OCI-LY1 (cell line): ENCODE measurements at regions not wholly inside any gene's neighbourhood (a gene's known extent, or its start where the extent isn't known, plus 50 kb on each side); places are given as distances from the start of the nearest gene placed in this dataset.

Experiments used
- H2AFZ ChIP-seq: fragments of 200-600 bp; sonication (generic), shearing (Covaris generic); 2 replicates; pipeline ENCODE4 v1.6.0; 2014; ENCODE audit warnings: antibody characterized with exemption, mild to moderate bottlenecking, low read length
- H3F3A ChIP-seq: fragments of 200-600 bp; sonication (generic), shearing (Covaris generic); 2 replicates; pipeline ENCODE4 v1.6.0; 2014; ENCODE audit warnings: mild to moderate bottlenecking, antibody characterized with exemption, low read length, moderate library complexity; ENCODE audit not compliant: insufficient read depth
- H3K27ac ChIP-seq: fragments of 200-600 bp; sonication (generic); 2 replicates; pipeline ENCODE4 v1.5.1; 2014; ENCODE audit warnings: low read length, mixed run types, mild to moderate bottlenecking, low read depth; ENCODE audit not compliant: poor library complexity, severe bottlenecking
- H3K27me3 ChIP-seq: fragments of 200-600 bp; sonication (generic); 2 replicates; pipeline ENCODE4 v1.6.0; 2014; ENCODE audit warnings: antibody characterized with exemption, mild to moderate bottlenecking, low read length, moderate library complexity; ENCODE audit not compliant: insufficient read depth
- H3K36me3 ChIP-seq: fragments of 200-600 bp; sonication (generic); 2 replicates; pipeline ENCODE4 v1.6.1; 2014; ENCODE audit warnings: mild to moderate bottlenecking, antibody characterized with exemption, low read length, moderate library complexity, mixed read lengths; ENCODE audit not compliant: insufficient read depth
- H3K4me1 ChIP-seq: fragments of 200-600 bp; sonication (generic); 2 replicates; pipeline ENCODE4 v1.5.1; 2014; ENCODE audit warnings: mild to moderate bottlenecking, low read length, moderate library complexity; ENCODE audit not compliant: insufficient read depth, severe bottlenecking
- H3K4me2 ChIP-seq: fragments of 200-600 bp; sonication (generic), shearing (Covaris generic); 2 replicates; pipeline ENCODE4 v1.6.1; 2014; ENCODE audit warnings: low read length
- H3K4me3 ChIP-seq: fragments of 200-600 bp; sonication (generic); 2 replicates; pipeline ENCODE4 v1.5.1; 2014; ENCODE audit warnings: low read length, low read depth, mild to moderate bottlenecking, mixed read lengths; ENCODE audit not compliant: poor library complexity, severe bottlenecking
- H3K79me2 ChIP-seq: fragments of 200-600 bp; shearing (Covaris generic); 2 replicates; pipeline ENCODE4 v1.6.1; 2016; ENCODE audit warnings: mixed run types, low read length, mixed read lengths; ENCODE audit not compliant: insufficient read depth
- H3K9ac ChIP-seq: fragments of 200-600 bp; sonication (generic), shearing (Covaris generic); 2 replicates; pipeline ENCODE4 v1.6.1; 2014; ENCODE audit warnings: mild to moderate bottlenecking, low read length, mixed read lengths
- H3K9me2 ChIP-seq: fragments of 200-600 bp; sonication (generic), shearing (Covaris generic); 2 replicates; pipeline ENCODE4 v1.6.1; 2014; ENCODE audit warnings: low read depth, mild to moderate bottlenecking, low read length, mixed read lengths
- H3K9me3 ChIP-seq: fragments of 200-600 bp; shearing (Covaris generic); 2 replicates; pipeline ENCODE4 v1.6.1; 2014; ENCODE audit warnings: low read length, mixed read lengths
- H4K20me1 ChIP-seq: fragments of 200-600 bp; sonication (generic), shearing (Covaris generic); 2 replicates; pipeline ENCODE4 v1.6.0; 2016; ENCODE audit warnings: mild to moderate bottlenecking, low read length; ENCODE audit not compliant: insufficient read depth
- EZH2 ChIP-seq: fragments of 200-600 bp; sonication (generic), shearing (Covaris generic); IDR thresholded peaks from 2 replicates; pipeline ENCODE4 v1.8.0; 2017; ENCODE audit warnings: borderline replicate concordance, mixed run types, mild to moderate bottlenecking, antibody characterized with exemption, low read length, moderate library complexity, mixed read lengths
- TF ChIP-seq, protein P1 (sequence below): fragments of 200-600 bp; sonication (generic), shearing (Covaris generic); IDR thresholded peaks from 2 replicates; pipeline ENCODE4 v1.5.1; 2017; ENCODE audit warnings: mild to moderate bottlenecking, antibody characterized with exemption, low read length, moderate library complexity, mixed read lengths

DNA sequence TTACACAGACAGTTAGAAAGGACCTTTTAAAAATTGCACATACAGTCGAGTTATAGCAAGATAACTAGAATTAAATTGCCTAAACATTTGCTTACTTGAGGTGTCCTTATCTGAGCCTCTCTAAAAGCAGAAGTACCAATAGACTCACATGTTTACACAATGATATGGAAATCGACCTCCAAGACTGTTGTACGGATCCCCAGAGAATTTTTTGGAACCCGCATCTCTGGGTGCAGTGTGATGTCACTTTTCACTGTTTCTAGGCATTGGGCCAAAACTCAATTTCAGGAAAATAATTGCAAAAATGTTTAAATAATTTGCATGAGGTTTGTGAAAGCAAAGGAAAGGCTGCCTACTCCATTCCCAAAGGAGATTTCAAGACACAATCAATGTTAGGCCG, 63.1 kb upstream of the ATG10 start:
- no peak overlapping the region for H3K4me3 ChIP-seq

GRCh38 chr5:81908044-81908443, 63.8 kb upstream of the ATG10 start:
- no peak overlapping the region for H3K4me3 ChIP-seq
- no peaks in the 10 kb centered on the region for H3K9me3 ChIP-seq
- no peaks in the 10 kb centered on the region for H3K79me2 ChIP-seq
- H3K9me2 ChIP-seq: no peaks in the 10 kb centered on the region
- H3K27ac ChIP-seq: no peak overlapping the region
- H3K9ac ChIP-seq: no peak overlapping the region
- no peaks in the 10 kb centered on the region for H4K20me1 ChIP-seq
- no peaks in the 10 kb centered on the region for H3F3A ChIP-seq
- no peaks in the 10 kb centered on the region for H3K27me3 ChIP-seq
- H3K4me1 ChIP-seq: peaks cover 21% of the 10 kb centered on the region
- H2AFZ ChIP-seq: no peak overlapping the region
- no peak overlapping the region for H3K4me2 ChIP-seq
- no peak for TF ChIP-seq EZH2
- TF ChIP-seq, protein P1, sequence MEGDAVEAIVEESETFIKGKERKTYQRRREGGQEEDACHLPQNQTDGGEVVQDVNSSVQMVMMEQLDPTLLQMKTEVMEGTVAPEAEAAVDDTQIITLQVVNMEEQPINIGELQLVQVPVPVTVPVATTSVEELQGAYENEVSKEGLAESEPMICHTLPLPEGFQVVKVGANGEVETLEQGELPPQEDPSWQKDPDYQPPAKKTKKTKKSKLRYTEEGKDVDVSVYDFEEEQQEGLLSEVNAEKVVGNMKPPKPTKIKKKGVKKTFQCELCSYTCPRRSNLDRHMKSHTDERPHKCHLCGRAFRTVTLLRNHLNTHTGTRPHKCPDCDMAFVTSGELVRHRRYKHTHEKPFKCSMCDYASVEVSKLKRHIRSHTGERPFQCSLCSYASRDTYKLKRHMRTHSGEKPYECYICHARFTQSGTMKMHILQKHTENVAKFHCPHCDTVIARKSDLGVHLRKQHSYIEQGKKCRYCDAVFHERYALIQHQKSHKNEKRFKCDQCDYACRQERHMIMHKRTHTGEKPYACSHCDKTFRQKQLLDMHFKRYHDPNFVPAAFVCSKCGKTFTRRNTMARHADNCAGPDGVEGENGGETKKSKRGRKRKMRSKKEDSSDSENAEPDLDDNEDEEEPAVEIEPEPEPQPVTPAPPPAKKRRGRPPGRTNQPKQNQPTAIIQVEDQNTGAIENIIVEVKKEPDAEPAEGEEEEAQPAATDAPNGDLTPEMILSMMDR: no peak
- no peaks in the 10 kb centered on the region for H3K36me3 ChIP-seq

More for the DNA sequence above, 63.1 kb upstream of the ATG10 start:
- Histone ChIP-seq H3K9me3 (no peaks in the 10 kb centered on the region), H3K4me2 (no peak overlapping the region), H3K4me1 (peaks cover 21% of the 10 kb centered on the region), H3K9ac (no peak overlapping the region), H3K27ac (no peak overlapping the region), H3K79me2 (no peaks in the 10 kb centered on the region), H3K36me3 (no peaks in the 10 kb centered on the region), H4K20me1 (no peaks in the 10 kb centered on the region), H3F3A (no peaks in the 10 kb centered on the region), H3K9me2 (no peaks in the 10 kb centered on the region), H3K27me3 (no peaks in the 10 kb centered on the region), H2AFZ (no peak overlapping the region)
- no peak for TF ChIP-seq EZH2
- TF ChIP-seq, protein P1: no peak

GRCh38 chr5:81907012-81907635, 64.7 kb upstream of the ATG10 start:
- Histone ChIP-seq H3K27me3 (no peaks in the 10 kb centered on the region), H4K20me1 (no peaks in the 10 kb centered on the region)

GRCh38 chr5:81906086-81906485, 65.7 kb upstream of the ATG10 start:
- Histone ChIP-seq H3K36me3 (no peaks in the 10 kb centered on the region), H3K9me2 (no peaks in the 10 kb centered on the region), H3K4me2 (no peak overlapping the region), H3K27me3 (no peaks in the 10 kb centered on the region), H3K4me1 (peaks cover 21% of the 10 kb centered on the region), H3K4me3 (no peak overlapping the region), H4K20me1 (no peaks in the 10 kb centered on the region), H3K9me3 (no peaks in the 10 kb centered on the region), H3K9ac (no peak overlapping the region), H3K79me2 (no peaks in the 10 kb centered on the region), H3F3A (no peaks in the 10 kb centered on the region), H3K27ac (no peak overlapping the region), H2AFZ (no peak overlapping the region)
- TF ChIP-seq, protein P1: no peak
- TF ChIP-seq EZH2: no peak

More at GRCh38 chr5:81907012-81907635, 64.7 kb upstream of the ATG10 start:
- H3K79me2 ChIP-seq: no peaks in the 10 kb centered on the region
- TF ChIP-seq EZH2: no peak
- no peak overlapping the region for H3K27ac ChIP-seq
- H2AFZ ChIP-seq: no peak overlapping the region
- H3K4me1 ChIP-seq: peaks cover 21% of the 10 kb centered on the region
- H3K4me3 ChIP-seq: no peak overlapping the region
- H3F3A ChIP-seq: no peaks in the 10 kb centered on the region
- H3K9me3 ChIP-seq: no peaks in the 10 kb centered on the region
- no peaks in the 10 kb centered on the region for H3K36me3 ChIP-seq
- H3K9ac ChIP-seq: no peak overlapping the region
- no peak overlapping the region for H3K4me2 ChIP-seq
- H3K9me2 ChIP-seq: no peaks in the 10 kb centered on the region
